ENCODE measurements at regions not wholly inside any gene's neighbourhood (a gene's known extent, or its start where the extent isn't known, plus 50 kb on each side); places are given as distances from the start of the nearest gene placed in this dataset.
A peak's percentile ranks its signal among the peaks of the same experiment; 100 is the strongest.

DNA sequence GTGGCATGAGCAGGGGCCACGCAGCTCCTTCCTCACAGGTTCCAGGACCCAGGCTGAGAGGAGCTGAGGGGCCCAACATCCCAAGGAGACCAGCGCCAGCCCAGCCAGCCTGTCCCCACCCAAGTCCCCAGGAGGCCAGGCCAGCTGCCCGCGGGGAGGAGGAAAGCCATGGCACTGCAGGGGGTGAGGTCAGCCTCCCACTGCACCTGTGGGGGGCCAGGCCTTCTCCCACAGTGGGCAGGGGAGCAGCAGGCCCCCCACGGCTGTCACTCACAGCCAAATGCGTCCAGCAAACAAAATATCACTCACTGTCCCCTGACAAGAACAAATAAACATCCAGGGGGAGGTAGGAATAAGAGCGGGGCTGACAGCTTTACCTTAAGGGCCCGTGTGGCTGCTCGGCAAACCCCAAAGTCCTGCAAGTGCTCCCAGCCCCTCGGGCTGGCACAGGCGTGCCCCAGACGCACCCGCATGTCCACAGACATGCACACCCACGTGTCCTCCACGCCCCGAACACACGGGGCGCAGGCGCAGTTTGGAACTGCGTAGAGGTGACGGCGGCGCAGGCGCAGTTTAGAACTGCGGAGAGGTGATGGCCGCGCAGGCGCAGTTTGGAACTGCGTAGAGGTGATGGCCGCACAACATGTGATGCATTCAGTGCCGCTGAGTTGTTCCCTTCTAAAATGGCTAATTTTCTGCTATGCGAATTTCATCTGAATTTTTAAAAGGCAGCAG, 291.1 kb downstream of the FOXL1 start:
- TF ChIP-seq ZFX (IDR thresholded peaks at IDR 0.05; ENCODE audit: borderline replicate concordance) = no peak
- TF ChIP-seq, protein P1, sequence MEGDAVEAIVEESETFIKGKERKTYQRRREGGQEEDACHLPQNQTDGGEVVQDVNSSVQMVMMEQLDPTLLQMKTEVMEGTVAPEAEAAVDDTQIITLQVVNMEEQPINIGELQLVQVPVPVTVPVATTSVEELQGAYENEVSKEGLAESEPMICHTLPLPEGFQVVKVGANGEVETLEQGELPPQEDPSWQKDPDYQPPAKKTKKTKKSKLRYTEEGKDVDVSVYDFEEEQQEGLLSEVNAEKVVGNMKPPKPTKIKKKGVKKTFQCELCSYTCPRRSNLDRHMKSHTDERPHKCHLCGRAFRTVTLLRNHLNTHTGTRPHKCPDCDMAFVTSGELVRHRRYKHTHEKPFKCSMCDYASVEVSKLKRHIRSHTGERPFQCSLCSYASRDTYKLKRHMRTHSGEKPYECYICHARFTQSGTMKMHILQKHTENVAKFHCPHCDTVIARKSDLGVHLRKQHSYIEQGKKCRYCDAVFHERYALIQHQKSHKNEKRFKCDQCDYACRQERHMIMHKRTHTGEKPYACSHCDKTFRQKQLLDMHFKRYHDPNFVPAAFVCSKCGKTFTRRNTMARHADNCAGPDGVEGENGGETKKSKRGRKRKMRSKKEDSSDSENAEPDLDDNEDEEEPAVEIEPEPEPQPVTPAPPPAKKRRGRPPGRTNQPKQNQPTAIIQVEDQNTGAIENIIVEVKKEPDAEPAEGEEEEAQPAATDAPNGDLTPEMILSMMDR (IDR thresholded peaks at IDR 0.05) = no peak
- no peak overlapping the region for H3K27ac ChIP-seq

DNA sequence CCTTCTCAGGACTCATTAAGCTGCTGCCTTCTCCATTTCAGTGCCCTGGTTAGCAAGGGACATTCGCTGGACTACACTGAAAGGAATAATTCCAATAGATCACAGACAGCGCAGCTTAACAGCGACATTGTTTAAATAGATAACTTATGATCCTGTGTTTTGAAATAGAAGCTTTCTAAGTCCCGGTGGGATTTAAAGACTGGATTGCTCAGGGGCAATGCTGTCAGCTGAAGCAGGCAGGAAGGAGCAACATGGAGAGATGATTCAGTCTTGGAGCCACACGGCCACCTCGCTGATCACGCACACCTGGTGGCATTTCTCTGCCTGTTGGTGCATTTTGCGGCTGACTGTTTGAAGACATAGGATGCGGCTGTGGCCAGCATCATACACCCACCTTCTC, 292.0 kb downstream of the FOXL1 start:
- H3K27ac ChIP-seq = no peak overlapping the region

DNA sequence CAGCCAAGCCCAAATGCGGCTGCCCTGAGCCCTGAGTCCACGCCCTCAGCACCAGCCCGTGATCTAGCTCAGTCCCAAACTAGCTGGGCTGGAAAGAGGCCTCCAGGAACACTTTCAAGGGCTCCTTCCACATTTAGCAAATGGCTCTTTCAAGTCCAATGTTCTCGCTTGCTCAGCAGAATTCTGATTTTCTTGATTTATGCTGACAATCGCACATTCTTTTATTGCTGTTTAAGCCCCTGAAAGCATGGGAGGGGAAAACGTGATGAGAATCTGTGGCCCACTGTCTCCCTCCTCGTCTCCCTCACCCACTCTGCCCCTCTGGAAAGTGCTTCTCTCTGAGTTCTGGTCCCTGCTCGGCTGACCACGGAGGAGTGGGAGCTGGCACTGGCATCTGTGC, 293.8 kb downstream of the FOXL1 start:
- H3K27ac ChIP-seq = no peak overlapping the region
- TF ChIP-seq, protein P1 (IDR thresholded peaks at IDR 0.05) = no peak
- TF ChIP-seq ZFX (IDR thresholded peaks at IDR 0.05; ENCODE audit: borderline replicate concordance) = no peak

More for the DNA sequence above, 292.0 kb downstream of the FOXL1 start:
- no peak for TF ChIP-seq ZFX (IDR thresholded peaks at IDR 0.05; ENCODE audit: borderline replicate concordance)
- TF ChIP-seq, protein P1 (IDR thresholded peaks at IDR 0.05) = no peak

DNA sequence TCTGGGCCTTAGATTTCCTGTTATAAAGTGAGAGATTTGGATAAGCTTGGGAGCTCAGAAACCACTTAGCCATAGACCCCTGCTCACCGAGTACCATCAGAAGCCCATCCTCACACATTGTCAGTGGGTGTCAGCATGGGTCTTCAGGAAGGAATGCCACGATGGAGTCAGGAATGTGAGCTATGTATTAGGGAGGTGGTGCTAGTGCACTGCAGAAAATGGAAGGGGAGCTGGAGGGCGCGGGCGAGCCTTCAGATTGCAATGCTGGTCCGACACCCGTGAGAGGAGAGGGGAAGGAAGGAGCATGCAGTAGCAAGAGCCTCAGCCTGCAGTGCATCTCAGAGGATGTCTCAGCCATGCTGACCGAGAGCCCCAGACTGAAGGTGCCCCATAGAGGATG, 294.5 kb downstream of the FOXL1 start:
- no peak overlapping the region for H3K27ac ChIP-seq

DNA sequence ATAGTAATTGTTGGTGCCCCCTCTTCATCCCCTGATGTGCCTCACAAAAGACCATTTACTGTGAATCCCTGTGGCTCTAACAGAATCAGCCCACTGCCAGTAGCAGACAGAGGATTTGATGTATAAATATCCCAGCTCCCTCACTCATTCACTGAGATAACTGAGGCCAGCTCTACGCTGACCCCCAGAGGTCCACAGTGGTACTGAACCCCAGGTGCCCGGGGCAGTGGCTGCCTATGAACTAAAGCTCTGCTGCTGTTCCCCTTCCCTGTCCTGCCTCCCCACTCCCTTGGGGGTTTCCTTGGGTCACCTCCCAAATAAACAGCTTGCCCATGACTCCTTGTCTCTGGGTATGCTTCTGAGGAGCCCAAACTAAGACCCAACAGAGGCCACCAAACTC, 295.8 kb downstream of the FOXL1 start:
- H3K27ac ChIP-seq = no peak overlapping the region
- TF ChIP-seq ZFX (IDR thresholded peaks at IDR 0.05; ENCODE audit: borderline replicate concordance) = no peak
- TF ChIP-seq, protein P1 (IDR thresholded peaks at IDR 0.05) = peak; percentile 64

More for the DNA sequence above, 294.5 kb downstream of the FOXL1 start:
- no peak for TF ChIP-seq ZFX (IDR thresholded peaks at IDR 0.05; ENCODE audit: borderline replicate concordance)
- TF ChIP-seq, protein P1 (IDR thresholded peaks at IDR 0.05) = no peak

DNA sequence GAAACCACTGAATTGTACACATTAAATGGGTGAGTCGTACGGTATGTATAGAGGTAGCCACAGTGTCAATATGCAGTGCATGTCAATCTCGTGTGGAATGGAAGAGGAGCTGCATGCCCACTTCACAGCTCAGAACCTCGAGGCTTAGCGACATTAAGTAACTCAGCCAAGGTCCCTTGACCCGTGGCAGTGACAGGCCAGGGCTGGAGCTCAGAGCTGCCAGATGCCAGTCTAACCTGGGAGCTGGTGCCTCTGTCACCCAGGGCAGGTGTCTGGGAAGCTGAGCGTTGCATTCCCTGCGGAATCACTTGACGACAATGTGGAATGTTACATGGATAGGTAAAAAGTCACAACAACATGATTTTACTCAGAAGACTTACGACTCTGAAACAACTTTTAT, 298.1 kb downstream of the FOXL1 start:
- TF ChIP-seq, protein P1 (IDR thresholded peaks at IDR 0.05) = no peak
- no peak for TF ChIP-seq ZFX (IDR thresholded peaks at IDR 0.05; ENCODE audit: borderline replicate concordance)
- no peak overlapping the region for H3K27ac ChIP-seq

DNA sequence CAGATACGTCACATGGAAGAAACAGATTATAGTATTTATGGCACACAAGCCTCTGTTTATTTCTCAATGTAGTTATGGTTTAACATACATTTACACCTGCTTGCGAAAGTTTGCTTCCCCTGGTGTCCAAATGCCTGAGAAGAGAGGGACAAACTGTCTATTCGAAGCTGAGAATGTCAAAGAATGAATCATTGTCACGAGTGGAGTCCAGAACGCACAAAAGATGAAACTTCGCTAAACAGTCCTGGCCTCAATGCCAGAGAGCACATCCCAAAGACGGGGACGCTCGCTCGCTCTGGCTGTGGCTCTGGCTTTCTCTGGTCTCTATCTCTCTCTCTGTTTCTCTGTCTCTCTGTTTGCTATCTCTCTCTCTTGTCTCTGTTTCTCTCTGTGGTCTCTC, 298.8 kb downstream of the FOXL1 start:
- no peak overlapping the region for H3K27ac ChIP-seq
- TF ChIP-seq ZFX (IDR thresholded peaks at IDR 0.05; ENCODE audit: borderline replicate concordance) = no peak
- TF ChIP-seq, protein P1 (IDR thresholded peaks at IDR 0.05) = no peak

All from 22Rv1 (cell line).